HG03378 (cell line): ENCODE measurements at regions not wholly inside any gene's neighbourhood (a gene's known extent, or its start where the extent isn't known, plus 50 kb on each side); places are given as distances from the start of the nearest gene placed in this dataset.

ENCODE experiments used
- ATAC-seq: cut with Tn5 transposase; IDR thresholded peaks from one replicate; pipeline ENCODE4 v1.9.1; 2021; ENCODE audit warnings: mild to moderate bottlenecking, moderate library complexity; ENCODE audit not compliant: unreplicated experiment

GRCh38 chr1:208628022-208628914 is 384.1 kb upstream of the PLXNA2 start:
- no peak for ATAC-seq

GRCh38 chr1:208631092-208631491 is 386.9 kb upstream of the PLXNA2 start:
- ATAC-seq = no peak

- no peak for ATAC-seq
Observed at GRCh38 chr1:208631506-208631905, 387.3 kb upstream of the PLXNA2 start.

GRCh38 chr1:208634346-208635140 is 390.4 kb upstream of the PLXNA2 start:
- ATAC-seq = no peak

GRCh38 chr1:208637181-208637580 is 393.0 kb upstream of the PLXNA2 start:
- no peak for ATAC-seq

- ATAC-seq = no peak
Observed at GRCh38 chr1:208639382-208639781, 395.2 kb upstream of the PLXNA2 start.

- no peak for ATAC-seq
Observed at GRCh38 chr1:208640295-208640694, 396.1 kb upstream of the PLXNA2 start.

- ATAC-seq = peak; percentile 80
Observed at GRCh38 chr1:208641579-208642280, 397.5 kb upstream of the PLXNA2 start.

GRCh38 chr1:208643005-208643597 is 398.9 kb upstream of the PLXNA2 start:
- ATAC-seq = no peak

GRCh38 chr1:208644401-208645160 is 400.4 kb upstream of the PLXNA2 start:
- no peak for ATAC-seq

- ATAC-seq = no peak
Observed at GRCh38 chr1:208646431-208646830, 402.2 kb upstream of the PLXNA2 start.

GRCh38 chr1:208648146-208648545 is 404.0 kb upstream of the PLXNA2 start:
- no peak for ATAC-seq

GRCh38 chr1:208652296-208653160 is 408.3 kb upstream of the PLXNA2 start:
- peak; percentile 83 for ATAC-seq

- no peak for ATAC-seq
Observed at GRCh38 chr1:208653426-208653825, 409.2 kb upstream of the PLXNA2 start.

- ATAC-seq = no peak
Observed at GRCh38 chr1:208654241-208654640, 410.1 kb upstream of the PLXNA2 start.

GRCh38 chr1:208665936-208666335 is 421.8 kb upstream of the PLXNA2 start:
- no peak for ATAC-seq

- no peak for ATAC-seq
Observed at GRCh38 chr1:208668991-208669390, 424.8 kb upstream of the PLXNA2 start.

GRCh38 chr1:208670778-208671177 is 426.6 kb upstream of the PLXNA2 start:
- ATAC-seq = no peak
